Mesothelial cell of epicardium (in vitro differentiated cells): ENCODE measurements at regions not wholly inside any gene's neighbourhood (a gene's known extent, or its start where the extent isn't known, plus 50 kb on each side); places are given as distances from the start of the nearest gene placed in this dataset.

ENCODE experiments used
- DNase-seq, 2 experiments: peaks; one replicate each; pipeline ENCODE4 v3.0.0; 2021; ENCODE audit warnings: low spot score in 2 of 2; ENCODE audit not compliant: unreplicated experiment in 2 of 2
- H3K27ac Mint-ChIP-seq: 2 replicates; pipeline ENCODE4 v1.8.0; 2021; ENCODE audit warnings: mixed read lengths
- H3K27me3 Mint-ChIP-seq: 2 replicates; pipeline ENCODE4 v1.8.0; 2021; ENCODE audit warnings: low read depth, mixed read lengths
- H3K36me3 Mint-ChIP-seq: 2 replicates; pipeline ENCODE4 v1.8.0; 2021; ENCODE audit warnings: mixed read lengths
- H3K4me1 Mint-ChIP-seq: 2 replicates; pipeline ENCODE4 v1.8.0; 2021; ENCODE audit warnings: mixed read lengths
- H3K4me3 Mint-ChIP-seq: 2 replicates; pipeline ENCODE4 v1.8.0; 2021; ENCODE audit warnings: mild to moderate bottlenecking, moderate library complexity, mixed read lengths
- H3K9me3 Mint-ChIP-seq: 2 replicates; pipeline ENCODE4 v1.8.0; 2021; ENCODE audit warnings: mixed read lengths
- CTCF ChIP-seq: fragments of 200-600 bp; sonication (generic); IDR thresholded peaks from one replicate; pipeline ENCODE4 v1.5.0; 2021; ENCODE audit warnings: antibody characterized with exemption; ENCODE audit not compliant: unreplicated experiment

GRCh38 chr10:131710142-131710861 lies 190.5 kb upstream of the PPP2R2D start:
- H3K36me3 Mint-ChIP-seq, result no peaks in the 10 kb centered on the region
- peaks cover 13% of the 10 kb centered on the region for H3K27me3 Mint-ChIP-seq
- no peak overlapping the region for H3K4me3 Mint-ChIP-seq
- peaks cover 20% of the 10 kb centered on the region for H3K9me3 Mint-ChIP-seq
- H3K27ac Mint-ChIP-seq, result no peak overlapping the region
- DNase-seq, result peak in 1 of 2 experiments; percentile 34
- H3K4me1 Mint-ChIP-seq, result no peaks in the 10 kb centered on the region
- TF ChIP-seq CTCF, result no peak

- no peaks in the 10 kb centered on the region for H3K36me3 Mint-ChIP-seq
- peaks cover 19% of the 10 kb centered on the region for H3K4me1 Mint-ChIP-seq
- H3K4me3 Mint-ChIP-seq, result no peak overlapping the region
- H3K27ac Mint-ChIP-seq, result no peak overlapping the region
- peaks cover 20% of the 10 kb centered on the region for H3K9me3 Mint-ChIP-seq
- peak in 1 of 2 experiments; percentile 34 for DNase-seq
- H3K27me3 Mint-ChIP-seq, result peaks cover 8% of the 10 kb centered on the region
- TF ChIP-seq CTCF, result no peak
Observed at GRCh38 chr10:131722121-131722520, 178.7 kb upstream of the PPP2R2D start.

- H3K27ac Mint-ChIP-seq, result no peak overlapping the region
- peak in 1 of 2 experiments; percentile 29 for DNase-seq
- no peak overlapping the region for H3K4me3 Mint-ChIP-seq
- H3K36me3 Mint-ChIP-seq, result no peaks in the 10 kb centered on the region
- H3K4me1 Mint-ChIP-seq, result peaks cover 21% of the 10 kb centered on the region
- TF ChIP-seq CTCF, result no peak
- peaks cover 20% of the 10 kb centered on the region for H3K9me3 Mint-ChIP-seq
- peaks cover 8% of the 10 kb centered on the region for H3K27me3 Mint-ChIP-seq
Observed at GRCh38 chr10:131722525-131723264, 178.1 kb upstream of the PPP2R2D start.

- no peak overlapping the region for H3K27ac Mint-ChIP-seq
Observed at GRCh38 chr10:131723297-131724168, 177.3 kb upstream of the PPP2R2D start.

More at GRCh38 chr10:131723297-131724168, 177.3 kb upstream of the PPP2R2D start:
- Mint-ChIP-seq H3K4me3 (no peak overlapping the region), H3K4me1 (peaks cover 26% of the 10 kb centered on the region), H3K36me3 (no peaks in the 10 kb centered on the region), H3K27me3 (peaks cover 8% of the 10 kb centered on the region), H3K9me3 (peaks cover 17% of the 10 kb centered on the region)
- peak in 1 of 2 experiments; percentile 29 for DNase-seq
- TF ChIP-seq CTCF, result no peak
